Keratinocyte (primary cell): ENCODE measurements at regions not wholly inside any gene's neighbourhood (a gene's known extent, or its start where the extent isn't known, plus 50 kb on each side); places are given as distances from the start of the nearest gene placed in this dataset.

Source experiments
- DNase-seq: peaks from one replicate; pipeline ENCODE4 v3.0.0-alpha.2; 2011; ENCODE audit warnings: low read depth, missing footprints, low spot score
- FAIRE-seq: peaks from 2 replicates; lab custom pipeline; 2011; peaks lifted over from hg19 to GRCh38; lab: Jason Lieb, UNC
- H2AFZ ChIP-seq: 2 replicates; pipeline ENCODE4 v1.6.0; 2012; ENCODE audit warnings: low read length, control low read depth, inconsistent platforms; ENCODE audit not compliant: control insufficient read depth
- H3K27ac ChIP-seq: 2 replicates; pipeline ENCODE4 v1.5.1; 2011; ENCODE audit warnings: low read length; ENCODE audit not compliant: control insufficient read depth, insufficient read depth
- H3K27me3 ChIP-seq: 3 replicates; pipeline ENCODE4 v1.6.0; 2011; ENCODE audit warnings: low read length; ENCODE audit not compliant: control insufficient read depth, insufficient read depth; ENCODE audit errors: extremely low read depth
- H3K36me3 ChIP-seq, 2 experiments: 2 replicates in 1 of 2; 3 replicates in 1 of 2; pipeline ENCODE4 v1.5.1; 2011; ENCODE audit warnings: low read length in 2 of 2, mild to moderate bottlenecking in 1 of 2; ENCODE audit not compliant: control insufficient read depth in 2 of 2, insufficient read depth in 2 of 2; ENCODE audit errors: extremely low read depth in 1 of 2
- H3K4me1 ChIP-seq: 3 replicates; pipeline ENCODE4 v1.5.1; 2011; ENCODE audit warnings: low read length; ENCODE audit not compliant: control insufficient read depth, insufficient read depth; ENCODE audit errors: extremely low read depth
- H3K4me2 ChIP-seq: 3 replicates; pipeline ENCODE4 v1.6.0; 2011; ENCODE audit warnings: low read depth, low read length; ENCODE audit not compliant: control insufficient read depth, insufficient read depth; ENCODE audit errors: extremely low read depth
- H3K4me3 ChIP-seq, 3 experiments: fragments of 200-600 bp in 1 of 3; sonication (generic) in 1 of 3; 2 replicates in 2 of 3; 3 replicates in 1 of 3; pipeline ENCODE4 v1.5.1; 2011 to 2016; ENCODE audit warnings: low read length in 3 of 3, mild to moderate bottlenecking in 3 of 3, control low read depth in 2 of 3, inconsistent platforms in 1 of 3, low read depth in 1 of 3, mixed read lengths in 1 of 3, mixed run types in 1 of 3, moderate library complexity in 1 of 3; ENCODE audit not compliant: control insufficient read depth in 2 of 3, insufficient read depth in 2 of 3; ENCODE audit errors: extremely low read depth in 1 of 3
- H3K79me2 ChIP-seq: 2 replicates; pipeline ENCODE4 v1.6.0; 2012; ENCODE audit warnings: low read length; ENCODE audit not compliant: control insufficient read depth, insufficient read depth
- H3K9ac ChIP-seq: 3 replicates; pipeline ENCODE4 v1.6.0; 2011; ENCODE audit warnings: low read length; ENCODE audit not compliant: control insufficient read depth, insufficient read depth; ENCODE audit errors: extremely low read depth
- H3K9me1 ChIP-seq: 3 replicates; pipeline ENCODE4 v1.6.0; 2011; ENCODE audit warnings: low read length; ENCODE audit not compliant: control insufficient read depth, insufficient read depth; ENCODE audit errors: extremely low read depth
- H3K9me3 ChIP-seq: 2 replicates; pipeline ENCODE4 v1.5.1; 2012; ENCODE audit warnings: low read depth, low read length; ENCODE audit not compliant: control insufficient read depth
- H4K20me1 ChIP-seq: 3 replicates; pipeline ENCODE4 v1.6.0; 2011; ENCODE audit warnings: low read length; ENCODE audit not compliant: control insufficient read depth, insufficient read depth; ENCODE audit errors: extremely low read depth
- CTCF ChIP-seq, 3 experiments: IDR thresholded peaks in 1 of 3; conservative IDR thresholded peaks in 1 of 3; optimal IDR thresholded peaks in 1 of 3; 2 replicates in 2 of 3; 3 replicates in 1 of 3; pipeline versions ENCODE3 to v1.5.1; 2011; ENCODE audit warnings: low read length in 3 of 3, mild to moderate bottlenecking in 3 of 3, moderate library complexity in 2 of 3, control low read depth in 1 of 3, inconsistent platforms in 1 of 3; ENCODE audit not compliant: insufficient read depth in 2 of 3; ENCODE audit errors: extremely low read depth in 1 of 3
- EZH2 ChIP-seq: IDR thresholded peaks from one replicate; pipeline ENCODE4 v1.6.1; 2012; ENCODE audit warnings: inconsistent platforms, mild to moderate bottlenecking, low read length, moderate library complexity
- dilution Hi-C: fragments of 300-500 bp; cut with MboI; formaldehyde crosslinking; loops from one replicate; pipeline ENCODE4 v1.7.0; 2020; ENCODE audit warnings: low sequenced_read_pairs; ENCODE audit not compliant: extremely low pct_ligation_motif_present

- Histone ChIP-seq H4K20me1 (no peaks in the 10 kb centered on the region), H3K4me2 (no peak overlapping the region), H3K27ac (no peak overlapping the region), H2AFZ (no peak overlapping the region), H3K4me3 (no peak overlapping the region), H3K4me1 (no peaks in the 10 kb centered on the region), H3K9ac (no peak overlapping the region), H3K9me1 (no peaks in the 10 kb centered on the region), H3K9me3 (no peaks in the 10 kb centered on the region), H3K36me3 (no peaks in the 10 kb centered on the region), H3K27me3 (no peaks in the 10 kb centered on the region), H3K79me2 (no peaks in the 10 kb centered on the region)
- no peak for DNase-seq
- no peak for TF ChIP-seq CTCF (optimal IDR thresholded peaks at IDR 0.05 in 1 of 3, IDR thresholded peaks at IDR 0.05 in 1 of 3, conservative IDR thresholded peaks at IDR 0.05 in 1 of 3; ENCODE audit: extremely low read depth in 1 of 3, insufficient read depth in 2 of 3, low read length in 3 of 3)
- no peak for TF ChIP-seq EZH2
- dilution Hi-C loops = no loop called here
- no peak for FAIRE-seq
These were observed 456.6 kb downstream of the TDRD15 start for GRCh38 chr2:21580391-21580790.

- Histone ChIP-seq H3K27ac (no peak overlapping the region), H4K20me1 (no peaks in the 10 kb centered on the region), H3K4me1 (no peaks in the 10 kb centered on the region), H3K9me1 (no peaks in the 10 kb centered on the region), H2AFZ (no peak overlapping the region), H3K9me3 (no peaks in the 10 kb centered on the region), H3K27me3 (no peaks in the 10 kb centered on the region), H3K9ac (no peak overlapping the region), H3K36me3 (no peaks in the 10 kb centered on the region), H3K4me3 (no peak overlapping the region), H3K4me2 (no peak overlapping the region), H3K79me2 (no peaks in the 10 kb centered on the region)
- dilution Hi-C loops = no loop called here
- TF ChIP-seq EZH2 = no peak
- TF ChIP-seq CTCF (optimal IDR thresholded peaks at IDR 0.05 in 1 of 3, IDR thresholded peaks at IDR 0.05 in 1 of 3, conservative IDR thresholded peaks at IDR 0.05 in 1 of 3; ENCODE audit: extremely low read depth in 1 of 3, insufficient read depth in 2 of 3, low read length in 3 of 3) = no peak
- DNase-seq (no peak), FAIRE-seq (no peak)
These were observed 462.1 kb downstream of the TDRD15 start for GRCh38 chr2:21585881-21586280.
